K562 (cell line): ENCODE measurements at regions not wholly inside any gene's neighbourhood (a gene's known extent, or its start where the extent isn't known, plus 50 kb on each side); places are given as distances from the start of the nearest gene placed in this dataset.

Experiments
- ATAC-seq: fragments of 200-7000 bp; cut with Tn5 transposase; 3 replicates; pipeline ENCODE4 v1.9.1; 2020; ENCODE audit warnings: moderate library complexity
- BruUV-seq: library from RNA; stranded (reverse); fragments of 400-500 nt; replicated peaks from 2 replicates; lab custom pipeline; 2021; lab: Mats Ljungman, UMichigan
- CTCF ChIA-PET: fragments of 300-600 bp; formaldehyde crosslinking; extraction: SDS; loops from one replicate; lab custom pipeline; 2021; ENCODE audit warnings: low intra/inter-chr PET ratio; lab: Yijun Ruan, JAX
- POLR2A ChIA-PET: fragments of 300-600, 350-650 bp; sonication (Branson Sonifier 250); formaldehyde crosslinking; extraction: SDS; loops from one replicate; lab custom pipeline; 2021; ENCODE audit warnings: antibody characterized with exemption, inconsistent platforms; lab: Yijun Ruan, JAX
- DNase-seq, 4 experiments: peaks; one replicate each; pipeline versions ENCODE4 v3.0.0 to v3.0.0-alpha.2; 2011 to 2018; ENCODE audit warnings: low spot score in 3 of 4, mixed read lengths in 3 of 4; ENCODE audit errors: extremely low read depth in 1 of 4
- FAIRE-seq: peaks from 2 replicates; lab custom pipeline; 2011; peaks lifted over from hg19 to GRCh38; lab: Jason Lieb, UNC
- H2AFZ ChIP-seq: 2 replicates; pipeline ENCODE4 v1.6.0; 2011; ENCODE audit warnings: low read depth, low read length, control low read depth, inconsistent platforms
- H3K27ac ChIP-seq: fragments of 200-600 bp; 3 replicates; pipeline ENCODE4 v1.8.0; 2011; ENCODE audit warnings: low read depth, mild to moderate bottlenecking, control low read depth, inconsistent platforms, low read length, moderate library complexity, mixed read lengths; ENCODE audit errors: extremely low read depth
- H3K27me3 ChIP-seq, 2 experiments: fragments of 300-600 bp in 1 of 2; 2 replicates in 1 of 2; 3 replicates in 1 of 2; pipeline versions ENCODE4 v1.6.0 to v1.8.0; 2011; ENCODE audit warnings: inconsistent platforms in 2 of 2, low read length in 2 of 2, mild to moderate bottlenecking in 1 of 2, mixed read lengths in 1 of 2, moderate library complexity in 1 of 2; ENCODE audit not compliant: control insufficient read depth in 2 of 2, insufficient read depth in 2 of 2
- H3K36me3 ChIP-seq: fragments of 300-600 bp; 3 replicates; pipeline ENCODE4 v1.8.0; 2011; ENCODE audit warnings: mild to moderate bottlenecking, low read length, inconsistent platforms; ENCODE audit not compliant: control insufficient read depth, insufficient read depth
- H3K4me1 ChIP-seq, 2 experiments: fragments of 200-600 bp in 1 of 2; replicated peaks in 1 of 2; 2 replicates in 1 of 2; 3 replicates in 1 of 2; pipeline versions ENCODE4 v1.5.1 to v1.8.0; 2011; ENCODE audit warnings: inconsistent platforms in 2 of 2, low read length in 2 of 2, mild to moderate bottlenecking in 1 of 2, mixed read lengths in 1 of 2, moderate library complexity in 1 of 2; ENCODE audit not compliant: control insufficient read depth in 2 of 2, insufficient read depth in 2 of 2
- H3K4me2 ChIP-seq: 2 replicates; pipeline ENCODE4 v1.6.1; 2011; ENCODE audit warnings: low read length, control low read depth, inconsistent platforms, mixed read lengths; ENCODE audit not compliant: insufficient read depth
- H3K4me3 ChIP-seq: fragments of 200-600 bp; sonication (generic), shearing (Covaris generic); 2 replicates; pipeline ENCODE4 v1.5.1; 2016; ENCODE audit warnings: control low read depth, inconsistent platforms
- H3K79me2 ChIP-seq: fragments of 200-600 bp; 3 replicates; pipeline ENCODE4 v1.8.0; 2011; ENCODE audit warnings: low read length, inconsistent platforms; ENCODE audit not compliant: control insufficient read depth, insufficient read depth
- H3K9ac ChIP-seq, 2 experiments: 2 replicates each; pipeline versions ENCODE4 v1.6.0 to v1.6.1; 2011; ENCODE audit warnings: low read depth in 2 of 2, low read length in 2 of 2, control low read depth in 1 of 2, inconsistent platforms in 1 of 2, mild to moderate bottlenecking in 1 of 2, mixed read lengths in 1 of 2; ENCODE audit not compliant: insufficient read depth in 1 of 2
- H3K9me1 ChIP-seq: one replicate; pipeline ENCODE4 v1.6.0; 2011; ENCODE audit warnings: inconsistent platforms, mild to moderate bottlenecking, low read length, moderate library complexity; ENCODE audit not compliant: control insufficient read depth, insufficient read depth
- H3K9me3 ChIP-seq: replicated peaks from 2 replicates; pipeline ENCODE4 v1.5.1; 2011; ENCODE audit warnings: low read depth, low read length, inconsistent platforms; ENCODE audit not compliant: control insufficient read depth, insufficient read depth
- H4K20me1 ChIP-seq: replicated peaks from 2 replicates; pipeline ENCODE4 v1.6.1; 2011; ENCODE audit warnings: low read length, inconsistent platforms, mixed read lengths; ENCODE audit not compliant: control insufficient read depth, insufficient read depth
- DPF2 ChIP-seq: fragments of 450-650 bp; IDR thresholded peaks from 2 replicates; pipeline ENCODE4 v1.6.1; 2016
- ESRRB ChIP-seq: fragments of 250-450 bp; sonication (Bioruptor Pico); IDR thresholded peaks from 2 replicates; pipeline ENCODE4 v1.5.0; 2020; ENCODE audit warnings: mild to moderate bottlenecking, moderate library complexity, borderline replicate concordance
- NFE2 ChIP-seq: IDR thresholded peaks from 2 replicates; pipeline ENCODE4 v1.6.1; 2014; ENCODE audit warnings: antibody characterized with exemption, low read depth
- NFYB ChIP-seq: IDR thresholded peaks from 2 replicates; pipeline ENCODE4 v1.6.1; 2011; ENCODE audit warnings: mild to moderate bottlenecking, moderate library complexity; ENCODE audit not compliant: insufficient read length; ENCODE audit errors: extremely low read depth
- POLR3G ChIP-seq: IDR thresholded peaks from 2 replicates; pipeline ENCODE4 v1.6.1; 2011; ENCODE audit not compliant: insufficient read length, insufficient replicate concordance; ENCODE audit errors: extremely low read depth
- PRPF4 ChIP-seq: fragments of 200-400 bp; formaldehyde crosslinking; IDR thresholded peaks from one replicate; pipeline ENCODE4 v1.6.1; 2017; ENCODE audit warnings: low read length, low read depth, mild to moderate bottlenecking; ENCODE audit not compliant: insufficient read depth, poor library complexity, severe bottlenecking
- XRCC4 ChIP-seq: IDR thresholded peaks from one replicate; pipeline ENCODE4 v1.6.1; 2011; ENCODE audit not compliant: insufficient read depth, insufficient read length; ENCODE audit errors: extremely low read depth
- ZNF511 ChIP-seq: sonication (generic); formaldehyde crosslinking; IDR thresholded peaks from 2 replicates; pipeline ENCODE4 v1.8.0; 2022; ENCODE audit warnings: mild to moderate bottlenecking, missing genetic modification reagents
- WGBS: fragments of 100-300 bp; shearing (Covaris generic); methylation state at CpG from one replicate; pipeline ENCODE4 v1.1.6; 2016; ENCODE audit warnings: low coverage, mixed read lengths; ENCODE audit not compliant: insufficient coverage; ENCODE audit errors: missing lambda C conversion rate; 5-methylcytosine and 5-hydroxymethylcytosine counted together
- in situ Hi-C: fragments of 300-500 bp; cut with MboI; formaldehyde crosslinking; loops from 4 replicates; pipeline ENCODE4 v1.15.0; 2018; ENCODE audit warnings: inconsistent platforms, mixed read lengths
- intact Hi-C: fragments of 100-400 bp; cut with micrococcal nuclease; formaldehyde crosslinking; loops from 2 replicates; pipeline ENCODE4 v1.14.2; 2022
- TF ChIP-seq, protein P1 (sequence below): sonication (generic); formaldehyde crosslinking; IDR thresholded peaks from 2 replicates; pipeline ENCODE4 v1.8.0; 2023; ENCODE audit warnings: missing genetic modification reagents, mild to moderate bottlenecking, borderline replicate concordance
- TF ChIP-seq, protein P2 (sequence below): fragments of 450-650 bp; formaldehyde crosslinking; IDR thresholded peaks from 2 replicates; pipeline ENCODE4 v1.4.0; 2020; ENCODE audit warnings: mild to moderate bottlenecking, moderate library complexity
- TF ChIP-seq, protein P3 (sequence below): fragments of 450-650 bp; formaldehyde crosslinking; IDR thresholded peaks from 2 replicates; pipeline ENCODE4 v1.4.0; 2022; ENCODE audit warnings: missing genetic modification characterization

- TF ChIP-seq ESRRB (no peak), POLR3G (no peak), ZNF511 (no peak), XRCC4 (no peak), NFYB (no peak), NFE2 (no peak), PRPF4 (no peak), DPF2 (no peak)
- TF ChIP-seq, protein P1, sequence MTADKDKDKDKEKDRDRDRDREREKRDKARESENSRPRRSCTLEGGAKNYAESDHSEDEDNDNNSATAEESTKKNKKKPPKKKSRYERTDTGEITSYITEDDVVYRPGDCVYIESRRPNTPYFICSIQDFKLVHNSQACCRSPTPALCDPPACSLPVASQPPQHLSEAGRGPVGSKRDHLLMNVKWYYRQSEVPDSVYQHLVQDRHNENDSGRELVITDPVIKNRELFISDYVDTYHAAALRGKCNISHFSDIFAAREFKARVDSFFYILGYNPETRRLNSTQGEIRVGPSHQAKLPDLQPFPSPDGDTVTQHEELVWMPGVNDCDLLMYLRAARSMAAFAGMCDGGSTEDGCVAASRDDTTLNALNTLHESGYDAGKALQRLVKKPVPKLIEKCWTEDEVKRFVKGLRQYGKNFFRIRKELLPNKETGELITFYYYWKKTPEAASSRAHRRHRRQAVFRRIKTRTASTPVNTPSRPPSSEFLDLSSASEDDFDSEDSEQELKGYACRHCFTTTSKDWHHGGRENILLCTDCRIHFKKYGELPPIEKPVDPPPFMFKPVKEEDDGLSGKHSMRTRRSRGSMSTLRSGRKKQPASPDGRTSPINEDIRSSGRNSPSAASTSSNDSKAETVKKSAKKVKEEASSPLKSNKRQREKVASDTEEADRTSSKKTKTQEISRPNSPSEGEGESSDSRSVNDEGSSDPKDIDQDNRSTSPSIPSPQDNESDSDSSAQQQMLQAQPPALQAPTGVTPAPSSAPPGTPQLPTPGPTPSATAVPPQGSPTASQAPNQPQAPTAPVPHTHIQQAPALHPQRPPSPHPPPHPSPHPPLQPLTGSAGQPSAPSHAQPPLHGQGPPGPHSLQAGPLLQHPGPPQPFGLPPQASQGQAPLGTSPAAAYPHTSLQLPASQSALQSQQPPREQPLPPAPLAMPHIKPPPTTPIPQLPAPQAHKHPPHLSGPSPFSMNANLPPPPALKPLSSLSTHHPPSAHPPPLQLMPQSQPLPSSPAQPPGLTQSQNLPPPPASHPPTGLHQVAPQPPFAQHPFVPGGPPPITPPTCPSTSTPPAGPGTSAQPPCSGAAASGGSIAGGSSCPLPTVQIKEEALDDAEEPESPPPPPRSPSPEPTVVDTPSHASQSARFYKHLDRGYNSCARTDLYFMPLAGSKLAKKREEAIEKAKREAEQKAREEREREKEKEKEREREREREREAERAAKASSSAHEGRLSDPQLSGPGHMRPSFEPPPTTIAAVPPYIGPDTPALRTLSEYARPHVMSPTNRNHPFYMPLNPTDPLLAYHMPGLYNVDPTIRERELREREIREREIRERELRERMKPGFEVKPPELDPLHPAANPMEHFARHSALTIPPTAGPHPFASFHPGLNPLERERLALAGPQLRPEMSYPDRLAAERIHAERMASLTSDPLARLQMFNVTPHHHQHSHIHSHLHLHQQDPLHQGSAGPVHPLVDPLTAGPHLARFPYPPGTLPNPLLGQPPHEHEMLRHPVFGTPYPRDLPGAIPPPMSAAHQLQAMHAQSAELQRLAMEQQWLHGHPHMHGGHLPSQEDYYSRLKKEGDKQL (CRISPR knock-in tag): no peak
- TF ChIP-seq, protein P2, sequence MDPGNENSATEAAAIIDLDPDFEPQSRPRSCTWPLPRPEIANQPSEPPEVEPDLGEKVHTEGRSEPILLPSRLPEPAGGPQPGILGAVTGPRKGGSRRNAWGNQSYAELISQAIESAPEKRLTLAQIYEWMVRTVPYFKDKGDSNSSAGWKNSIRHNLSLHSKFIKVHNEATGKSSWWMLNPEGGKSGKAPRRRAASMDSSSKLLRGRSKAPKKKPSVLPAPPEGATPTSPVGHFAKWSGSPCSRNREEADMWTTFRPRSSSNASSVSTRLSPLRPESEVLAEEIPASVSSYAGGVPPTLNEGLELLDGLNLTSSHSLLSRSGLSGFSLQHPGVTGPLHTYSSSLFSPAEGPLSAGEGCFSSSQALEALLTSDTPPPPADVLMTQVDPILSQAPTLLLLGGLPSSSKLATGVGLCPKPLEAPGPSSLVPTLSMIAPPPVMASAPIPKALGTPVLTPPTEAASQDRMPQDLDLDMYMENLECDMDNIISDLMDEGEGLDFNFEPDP (CRISPR knock-in tag): no peak
- TF ChIP-seq, protein P3, sequence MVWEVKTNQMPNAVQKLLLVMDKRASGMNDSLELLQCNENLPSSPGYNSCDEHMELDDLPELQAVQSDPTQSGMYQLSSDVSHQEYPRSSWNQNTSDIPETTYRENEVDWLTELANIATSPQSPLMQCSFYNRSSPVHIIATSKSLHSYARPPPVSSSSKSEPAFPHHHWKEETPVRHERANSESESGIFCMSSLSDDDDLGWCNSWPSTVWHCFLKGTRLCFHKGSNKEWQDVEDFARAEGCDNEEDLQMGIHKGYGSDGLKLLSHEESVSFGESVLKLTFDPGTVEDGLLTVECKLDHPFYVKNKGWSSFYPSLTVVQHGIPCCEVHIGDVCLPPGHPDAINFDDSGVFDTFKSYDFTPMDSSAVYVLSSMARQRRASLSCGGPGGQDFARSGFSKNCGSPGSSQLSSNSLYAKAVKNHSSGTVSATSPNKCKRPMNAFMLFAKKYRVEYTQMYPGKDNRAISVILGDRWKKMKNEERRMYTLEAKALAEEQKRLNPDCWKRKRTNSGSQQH (CRISPR knock-in tag): no peak
- no TSS peak for BruUV-seq
- Histone ChIP-seq H3K36me3 (no peaks in the 10 kb centered on the region), H3K4me2 (no peak overlapping the region), H3K27ac (no peak overlapping the region), H3K4me1 (no peaks in the 10 kb centered on the region), H2AFZ (no peak overlapping the region), H3K27me3 (no peaks in the 10 kb centered on the region), H3K9me3 (no peaks in the 10 kb centered on the region), H3K9me1 (no peaks in the 10 kb centered on the region), H3K4me3 (no peak overlapping the region), H4K20me1 (no peaks in the 10 kb centered on the region), H3K9ac (no peak overlapping the region), H3K79me2 (no peaks in the 10 kb centered on the region)
- intact Hi-C loops: no loop called here
- CTCF ChIA-PET: no interaction called here
- FAIRE-seq (no peak), DNase-seq (no peak), ATAC-seq (no peak)
- POLR2A ChIA-PET: no interaction called here
- in situ Hi-C loops: no loop called here
- 0% methylated on average over 4 of the region's 4 CpGs for WGBS
Measured at GRCh38 chr12:126752021-126752420, 1514.9 kb upstream of the TMEM132C start.
